HL-60 (cell line): ENCODE measurements at regions not wholly inside any gene's neighbourhood (a gene's known extent, or its start where the extent isn't known, plus 50 kb on each side); places are given as distances from the start of the nearest gene placed in this dataset.

Experiments used
- DNase-seq, 2 experiments: peaks; one replicate each; pipeline ENCODE4 v3.0.0-alpha.2; 2010 to 2020; ENCODE audit warnings: low read depth in 1 of 2, low spot score in 1 of 2
- H3K27ac ChIP-seq: fragments of 250-450 bp; sonication (Bioruptor Pico); replicated peaks from 2 replicates; pipeline ENCODE4 v1.5.1; 2020; ENCODE audit warnings: mild to moderate bottlenecking, moderate library complexity
- H3K27me3 ChIP-seq: fragments of 250-450 bp; sonication (Bioruptor Pico); 2 replicates; pipeline ENCODE4 v1.5.1; 2021; ENCODE audit warnings: mild to moderate bottlenecking, moderate library complexity; ENCODE audit not compliant: insufficient read depth, poor library complexity, severe bottlenecking
- H3K4me3 ChIP-seq: replicated peaks from 2 replicates; pipeline ENCODE4 v1.5.1; 2011; ENCODE audit warnings: mild to moderate bottlenecking, control low read depth, low read length; ENCODE audit not compliant: insufficient read depth
- GABPA ChIP-seq: IDR thresholded peaks from 2 replicates; pipeline ENCODE4 v1.6.1; 2012; ENCODE audit warnings: low read depth
- POLR2AphosphoS5 ChIP-seq: IDR thresholded peaks from 2 replicates; pipeline ENCODE4 v1.6.1; 2012; ENCODE audit warnings: low read depth
- REST ChIP-seq: IDR thresholded peaks from 2 replicates; pipeline ENCODE4 v1.6.1; 2012; ENCODE audit warnings: low read depth; ENCODE audit not compliant: insufficient replicate concordance
- SPI1 ChIP-seq: IDR thresholded peaks from 2 replicates; pipeline ENCODE4 v1.6.1; 2012; ENCODE audit warnings: low read depth, mild to moderate bottlenecking, borderline replicate concordance
- TF ChIP-seq, protein P1 (sequence below): IDR thresholded peaks from one replicate; pipeline ENCODE4 v1.5.1; 2011; ENCODE audit warnings: low read length, control low read depth, inconsistent platforms; ENCODE audit not compliant: insufficient read depth

DNA sequence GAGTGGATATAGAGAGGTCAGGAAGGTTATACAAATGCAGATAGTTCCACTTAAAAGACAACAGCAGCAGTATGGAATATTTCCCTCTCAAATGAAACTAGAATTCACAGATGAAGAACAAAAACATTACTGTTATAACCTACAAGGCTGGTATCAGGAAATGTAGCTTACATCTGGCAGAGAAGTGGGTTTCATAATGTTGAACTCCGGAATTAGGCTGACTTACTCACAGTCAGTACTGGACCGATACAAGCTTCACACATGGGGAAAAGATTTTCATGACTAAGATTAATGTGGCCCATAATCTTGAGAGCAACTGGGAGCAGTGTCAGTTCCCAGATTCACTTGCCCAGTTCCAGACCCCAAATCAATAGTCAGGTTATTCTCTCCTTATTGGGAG, 353.9 kb downstream of the DUSP6 start:
- no peak overlapping the region for H3K27ac ChIP-seq
- no peak for TF ChIP-seq REST
- TF ChIP-seq SPI1: no peak
- TF ChIP-seq GABPA: no peak
- TF ChIP-seq, protein P1, sequence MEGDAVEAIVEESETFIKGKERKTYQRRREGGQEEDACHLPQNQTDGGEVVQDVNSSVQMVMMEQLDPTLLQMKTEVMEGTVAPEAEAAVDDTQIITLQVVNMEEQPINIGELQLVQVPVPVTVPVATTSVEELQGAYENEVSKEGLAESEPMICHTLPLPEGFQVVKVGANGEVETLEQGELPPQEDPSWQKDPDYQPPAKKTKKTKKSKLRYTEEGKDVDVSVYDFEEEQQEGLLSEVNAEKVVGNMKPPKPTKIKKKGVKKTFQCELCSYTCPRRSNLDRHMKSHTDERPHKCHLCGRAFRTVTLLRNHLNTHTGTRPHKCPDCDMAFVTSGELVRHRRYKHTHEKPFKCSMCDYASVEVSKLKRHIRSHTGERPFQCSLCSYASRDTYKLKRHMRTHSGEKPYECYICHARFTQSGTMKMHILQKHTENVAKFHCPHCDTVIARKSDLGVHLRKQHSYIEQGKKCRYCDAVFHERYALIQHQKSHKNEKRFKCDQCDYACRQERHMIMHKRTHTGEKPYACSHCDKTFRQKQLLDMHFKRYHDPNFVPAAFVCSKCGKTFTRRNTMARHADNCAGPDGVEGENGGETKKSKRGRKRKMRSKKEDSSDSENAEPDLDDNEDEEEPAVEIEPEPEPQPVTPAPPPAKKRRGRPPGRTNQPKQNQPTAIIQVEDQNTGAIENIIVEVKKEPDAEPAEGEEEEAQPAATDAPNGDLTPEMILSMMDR: no peak
- no peak for TF ChIP-seq POLR2AphosphoS5
- H3K4me3 ChIP-seq: no peak overlapping the region
- no peaks in the 10 kb centered on the region for H3K27me3 ChIP-seq
- no peak for DNase-seq

DNA sequence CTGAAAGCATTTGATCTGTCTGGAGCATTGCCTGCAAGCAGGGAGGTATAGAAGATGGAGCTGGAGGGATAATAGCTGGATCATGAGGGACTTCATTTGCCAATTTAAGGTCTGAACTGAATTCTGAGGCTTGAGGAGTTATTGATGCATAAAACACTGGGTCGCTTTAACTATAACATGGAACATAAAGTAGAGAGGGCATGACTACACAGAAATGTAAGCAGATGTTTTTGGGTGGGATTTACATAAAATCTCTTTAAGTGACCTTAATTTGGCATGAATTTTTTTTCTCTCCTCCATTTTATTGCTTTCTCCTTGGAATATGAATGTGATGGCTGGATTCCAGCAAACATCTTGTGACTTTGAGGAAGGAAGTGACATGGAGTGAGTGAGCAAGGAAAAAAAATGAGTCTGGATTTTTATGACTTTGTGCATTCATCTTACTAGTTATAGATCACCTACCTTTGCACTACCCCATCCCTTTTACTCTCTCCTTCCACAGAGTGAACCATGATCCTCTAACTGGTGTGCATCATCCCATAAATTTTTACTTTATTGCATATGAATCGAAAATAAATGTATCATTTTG, 356.0 kb downstream of the DUSP6 start:
- TF ChIP-seq SPI1: no peak
- no peak for TF ChIP-seq GABPA
- TF ChIP-seq, protein P1: no peak
- no peak for TF ChIP-seq POLR2AphosphoS5
- TF ChIP-seq REST: no peak
- Histone ChIP-seq H3K27me3 (no peaks in the 10 kb centered on the region), H3K27ac (no peak overlapping the region), H3K4me3 (no peak overlapping the region)
- no peak for DNase-seq

- Histone ChIP-seq H3K27ac (no peak overlapping the region), H3K4me3 (no peak overlapping the region), H3K27me3 (no peaks in the 10 kb centered on the region)
- no peak for DNase-seq
- TF ChIP-seq GABPA (no peak), REST (no peak), POLR2AphosphoS5 (no peak), SPI1 (no peak)
- TF ChIP-seq, protein P1: no peak
These were observed 357.3 kb downstream of the DUSP6 start for GRCh38 chr12:88994971-88995370.
